Left ventricle myocardium superior (tissue), 1 donor: ENCODE measurements at regions not wholly inside any gene's neighbourhood (a gene's known extent, or its start where the extent isn't known, plus 50 kb on each side); places are given as distances from the start of the nearest gene placed in this dataset.
A peak's percentile ranks its signal among the peaks of the same experiment; 100 is the strongest.
"Not testable (repeated sequence)": the region's sequence is repeated elsewhere in the genome, so short reads cannot be mapped to it uniquely, and the experiment has no call there.

Source experiments
- ATAC-seq: fragments of 200-7000 bp; cut with Tn5 transposase; one replicate; pipeline ENCODE4 v1.9.1; 2020; ENCODE audit warnings: mild to moderate bottlenecking, moderate library complexity
- DNase-seq: peaks from one replicate; pipeline ENCODE4 v3.0.0-alpha.2; 2020
- intact Hi-C: fragments of 100-400 bp; cut with micrococcal nuclease; formaldehyde crosslinking; loops from one replicate; pipeline ENCODE4 v1.11.0; 2022
- donor health status: DM: no; HTN: yes; CAD: no; lungs with severe emphysema.

- intact Hi-C loops: no loop called here
- ATAC-seq (no peak), DNase-seq (no peak)
Measured at GRCh38 chr13:81658598-81659370, 1317.9 kb upstream of the SPRY2 start.

GRCh38 chr13:81639984-81640582, 1299.2 kb upstream of the SPRY2 start:
- intact Hi-C loops: no loop called here
- DNase-seq: no peak
- ATAC-seq: no peak

GRCh38 chr13:81637457-81637856, 1296.5 kb upstream of the SPRY2 start:
- DNase-seq (no peak), ATAC-seq (no peak)
- intact Hi-C loops: no loop called here

GRCh38 chr13:81636120-81636519, 1295.2 kb upstream of the SPRY2 start:
- ATAC-seq (no peak), DNase-seq (no peak)
- intact Hi-C loops: no loop called here

GRCh38 chr13:81615031-81615430, 1274.1 kb upstream of the SPRY2 start:
- no peak for DNase-seq
- intact Hi-C loops: no loop called here
- no peak for ATAC-seq

- intact Hi-C loops: no loop called here
- ATAC-seq (no peak), DNase-seq (no peak)
Measured at GRCh38 chr13:81610644-81611043, 1269.7 kb upstream of the SPRY2 start.

GRCh38 chr13:81609335-81609734, 1268.4 kb upstream of the SPRY2 start:
- DNase-seq (no peak), ATAC-seq (no peak)
- intact Hi-C loops: no loop called here

GRCh38 chr13:81606074-81606473, 1265.1 kb upstream of the SPRY2 start:
- DNase-seq (peak; percentile 21), ATAC-seq (no peak)
- intact Hi-C loops: no loop called here

GRCh38 chr13:81602241-81602640, 1261.3 kb upstream of the SPRY2 start:
- ATAC-seq: no peak
- DNase-seq: no peak
- intact Hi-C loops: no loop called here

GRCh38 chr13:81597101-81597500, 1256.2 kb upstream of the SPRY2 start:
- DNase-seq: no peak
- intact Hi-C loops: no loop called here
- no peak for ATAC-seq

GRCh38 chr13:81596224-81596753, 1255.4 kb upstream of the SPRY2 start:
- no peak for DNase-seq
- intact Hi-C loops: no loop called here
- no peak for ATAC-seq

GRCh38 chr13:81591528-81592220, 1250.7 kb upstream of the SPRY2 start:
- DNase-seq (no peak), ATAC-seq (no peak)
- intact Hi-C loops: no loop called here

- no peak for DNase-seq
- ATAC-seq: no peak
- intact Hi-C loops: no loop called here
Measured at GRCh38 chr13:81582381-81582780, 1241.5 kb upstream of the SPRY2 start.

- intact Hi-C loops: no loop called here
- DNase-seq: no peak
Measured at GRCh38 chr13:81577601-81578195, 1236.8 kb upstream of the SPRY2 start.

GRCh38 chr13:81568824-81569223, 1227.9 kb upstream of the SPRY2 start:
- intact Hi-C loops: no loop called here
- no peak for ATAC-seq
- no peak for DNase-seq

More at GRCh38 chr13:81577601-81578195, 1236.8 kb upstream of the SPRY2 start:
- no peak for ATAC-seq

GRCh38 chr13:81565849-81566248, 1224.9 kb upstream of the SPRY2 start:
- DNase-seq (no peak), ATAC-seq (no peak)
- intact Hi-C loops: no loop called here

GRCh38 chr13:81563091-81563490, 1222.2 kb upstream of the SPRY2 start:
- DNase-seq (no peak), ATAC-seq (no peak)
- intact Hi-C loops: no loop called here

- ATAC-seq: no peak
- DNase-seq: no peak
- intact Hi-C loops: no loop called here
Measured at GRCh38 chr13:81562598-81562997, 1221.7 kb upstream of the SPRY2 start.

GRCh38 chr13:81551036-81551435, 1210.1 kb upstream of the SPRY2 start:
- ATAC-seq: no peak
- intact Hi-C loops: no loop called here
- no peak for DNase-seq

GRCh38 chr13:81546294-81546693, 1205.4 kb upstream of the SPRY2 start:
- DNase-seq, ATAC-seq, intact Hi-C loops: not testable (repeated sequence)
